B cell (primary cell): ENCODE measurements at regions not wholly inside any gene's neighbourhood (a gene's known extent, or its start where the extent isn't known, plus 50 kb on each side); places are given as distances from the start of the nearest gene placed in this dataset.
"Not testable (repeated sequence)": the region's sequence is repeated elsewhere in the genome, so short reads cannot be mapped to it uniquely, and the experiment has no call there.

Source experiments
- ATAC-seq: fragments of 200-7000 bp; cut with Tn5 transposase; one replicate; pipeline ENCODE4 v1.10.0; 2021; ENCODE audit warnings: low read depth, mild to moderate bottlenecking, moderate number of reproducible peaks, moderate library complexity
- CTCF ChIA-PET: fragments of 350-600 bp; sonication (Branson Sonifier 250); formaldehyde crosslinking; loops from one replicate; lab custom pipeline; 2021; ENCODE audit warnings: antibody characterized with exemption, inconsistent platforms; lab: Charles Lee
- POLR2A ChIA-PET: fragments of 350-600 bp; sonication (Branson Sonifier 250); formaldehyde crosslinking; loops from one replicate; lab custom pipeline; 2021; ENCODE audit warnings: antibody characterized with exemption; lab: Charles Lee
- DNase-seq: peaks from one replicate; pipeline ENCODE4 v3.0.0; 2013
- H2AFZ ChIP-seq: 2 replicates; pipeline ENCODE4 v1.6.1; 2012; ENCODE audit warnings: mild to moderate bottlenecking, low read depth, low read length; ENCODE audit not compliant: insufficient read depth, poor library complexity, severe bottlenecking
- H3K27ac ChIP-seq, 2 donors: 1 replicate in 1 of 2; 2 replicates in 1 of 2; pipeline ENCODE4 v1.5.1; 2012 to 2013; ENCODE audit warnings: low read length in 2 of 2, mild to moderate bottlenecking in 2 of 2, moderate library complexity in 1 of 2
- H3K27me3 ChIP-seq, 4 experiments: fragments of 200-600 bp in 1 of 4; sonication (generic) in 1 of 4; replicated peaks in 1 of 4; 1 replicate in 2 of 4; 2 replicates in 2 of 4; pipeline versions ENCODE4 v1.6.1 to v1.7.0; 2013 to 2016; ENCODE audit warnings: low read length in 3 of 4, mild to moderate bottlenecking in 2 of 4, mixed read lengths in 1 of 4, moderate library complexity in 1 of 4; ENCODE audit not compliant: insufficient read depth in 4 of 4, control insufficient read depth in 3 of 4; ENCODE audit errors: control extremely low read depth in 1 of 4
- H3K36me3 ChIP-seq, 2 experiments: replicated peaks in 1 of 2; 1 replicate in 1 of 2; 2 replicates in 1 of 2; pipeline versions ENCODE4 v1.6.1 to v1.7.1; 2013; ENCODE audit warnings: low read length in 1 of 2; ENCODE audit not compliant: insufficient read depth in 2 of 2, control insufficient read depth in 1 of 2; ENCODE audit errors: control extremely low read depth in 1 of 2, extremely low read depth in 1 of 2
- H3K4me1 ChIP-seq, 2 donors: fragments of 200-600 bp in 1 of 2; sonication (generic) in 1 of 2; 1 replicate in 1 of 2; 2 replicates in 1 of 2; pipeline versions ENCODE4 v1.5.1 to v1.6.1; 2013 to 2017; ENCODE audit warnings: low read length in 2 of 2; ENCODE audit not compliant: control insufficient read depth in 2 of 2, insufficient read depth in 2 of 2
- H3K4me2 ChIP-seq: replicated peaks from 2 replicates; pipeline ENCODE3; 2012; ENCODE audit warnings: mild to moderate bottlenecking, low read depth, low read length; ENCODE audit not compliant: poor library complexity, severe bottlenecking
- H3K4me3 ChIP-seq, 5 experiments: fragments of 200-600 bp in 1 of 5; sonication (generic) in 1 of 5; 1 replicate in 3 of 5; 2 replicates in 2 of 5; pipeline versions ENCODE4 v1.5.1 to v1.7.0; 2011 to 2016; ENCODE audit warnings: low read length in 4 of 5, mild to moderate bottlenecking in 4 of 5, low read depth in 2 of 5, control low read depth in 1 of 5, moderate library complexity in 1 of 5; ENCODE audit not compliant: insufficient read depth in 1 of 5; ENCODE audit errors: control extremely low read depth in 1 of 5, extremely low read depth in 1 of 5
- H3K79me2 ChIP-seq: fragments of 200-600 bp; sonication (generic); one replicate; pipeline ENCODE4 v1.6.0; 2016; ENCODE audit warnings: low read length; ENCODE audit not compliant: control insufficient read depth, insufficient read depth
- H3K9ac ChIP-seq: fragments of 200-600 bp; sonication (generic); 2 replicates; pipeline ENCODE4 v1.6.1; 2017; ENCODE audit warnings: mild to moderate bottlenecking, low read length, moderate library complexity
- H3K9me3 ChIP-seq, 3 donors: one replicate each; pipeline versions ENCODE4 v1.6.1 to v1.7.1; 2013; ENCODE audit warnings: low read length in 2 of 3; ENCODE audit not compliant: control insufficient read depth in 2 of 3, insufficient read depth in 1 of 3; ENCODE audit errors: control extremely low read depth in 1 of 3
- H4K20me1 ChIP-seq: 2 replicates; pipeline ENCODE4 v1.6.0; 2012; ENCODE audit warnings: mild to moderate bottlenecking, low read length; ENCODE audit not compliant: insufficient read depth, control insufficient read depth, poor library complexity, severe bottlenecking
- H3K27ac Mint-ChIP-seq: one replicate; pipeline ENCODE4 v1.8.0; 2021; ENCODE audit warnings: mixed read lengths
- H3K27me3 Mint-ChIP-seq: one replicate; pipeline ENCODE4 v1.8.0; 2021; ENCODE audit warnings: mixed read lengths
- H3K4me1 Mint-ChIP-seq: one replicate; pipeline ENCODE4 v1.8.0; 2021; ENCODE audit warnings: mixed read lengths
- H3K4me3 Mint-ChIP-seq: one replicate; pipeline ENCODE4 v1.8.0; 2021; ENCODE audit warnings: mixed read lengths
- H3K9me3 Mint-ChIP-seq: one replicate; pipeline ENCODE4 v1.8.0; 2022; ENCODE audit warnings: mixed read lengths; ENCODE audit not compliant: insufficient read depth
- EZH2 ChIP-seq: IDR thresholded peaks from 2 replicates; pipeline ENCODE4 v1.6.1; 2012; ENCODE audit warnings: borderline replicate concordance, low read depth, mild to moderate bottlenecking, moderate library complexity, low read length; ENCODE audit not compliant: insufficient read depth, poor library complexity, severe bottlenecking
- WGBS: methylation state at CpG from one replicate; pipeline ENCODE4 v1.1.5; 2013; ENCODE audit warnings: missing lambda C conversion rate; ENCODE audit not compliant: insufficient coverage; 5-methylcytosine and 5-hydroxymethylcytosine counted together
- intact Hi-C: fragments of 100-400 bp; cut with micrococcal nuclease; formaldehyde crosslinking; loops from one replicate; pipeline ENCODE4 v1.10.0; 2022
- TF ChIP-seq, protein P1 (sequence below): fragments of 200-600 bp; IDR thresholded peaks from one replicate; pipeline ENCODE4 v1.8.0; 2022; ENCODE audit warnings: antibody characterized with exemption, mild to moderate bottlenecking

DNA sequence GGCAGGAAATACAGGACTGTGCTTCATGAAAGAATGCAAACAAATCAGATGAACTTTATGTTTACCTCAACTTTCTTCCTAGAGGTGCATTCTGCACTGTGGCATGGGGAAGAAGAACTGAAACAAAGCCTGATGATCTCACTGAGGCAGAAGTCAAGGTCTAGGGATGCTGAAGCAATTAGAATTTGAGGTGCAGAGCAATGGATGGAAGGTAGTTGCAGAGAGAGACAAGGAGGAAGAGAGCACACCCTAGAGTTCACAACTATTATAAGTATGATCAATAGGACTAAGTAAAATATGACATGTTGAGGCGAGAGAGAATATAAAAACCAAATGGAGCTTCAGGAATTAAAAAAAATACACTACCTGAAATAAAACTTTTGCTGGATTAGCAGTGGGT lies 420.1 kb downstream of the EDEM1 start:
- no peak overlapping the region for H3K27ac Mint-ChIP-seq
- no peaks in the 10 kb centered on the region for H3K4me1 ChIP-seq
- no peaks in the 10 kb centered on the region for H3K79me2 ChIP-seq
- H3K9me3 Mint-ChIP-seq = no peaks in the 10 kb centered on the region
- TF ChIP-seq, protein P1, sequence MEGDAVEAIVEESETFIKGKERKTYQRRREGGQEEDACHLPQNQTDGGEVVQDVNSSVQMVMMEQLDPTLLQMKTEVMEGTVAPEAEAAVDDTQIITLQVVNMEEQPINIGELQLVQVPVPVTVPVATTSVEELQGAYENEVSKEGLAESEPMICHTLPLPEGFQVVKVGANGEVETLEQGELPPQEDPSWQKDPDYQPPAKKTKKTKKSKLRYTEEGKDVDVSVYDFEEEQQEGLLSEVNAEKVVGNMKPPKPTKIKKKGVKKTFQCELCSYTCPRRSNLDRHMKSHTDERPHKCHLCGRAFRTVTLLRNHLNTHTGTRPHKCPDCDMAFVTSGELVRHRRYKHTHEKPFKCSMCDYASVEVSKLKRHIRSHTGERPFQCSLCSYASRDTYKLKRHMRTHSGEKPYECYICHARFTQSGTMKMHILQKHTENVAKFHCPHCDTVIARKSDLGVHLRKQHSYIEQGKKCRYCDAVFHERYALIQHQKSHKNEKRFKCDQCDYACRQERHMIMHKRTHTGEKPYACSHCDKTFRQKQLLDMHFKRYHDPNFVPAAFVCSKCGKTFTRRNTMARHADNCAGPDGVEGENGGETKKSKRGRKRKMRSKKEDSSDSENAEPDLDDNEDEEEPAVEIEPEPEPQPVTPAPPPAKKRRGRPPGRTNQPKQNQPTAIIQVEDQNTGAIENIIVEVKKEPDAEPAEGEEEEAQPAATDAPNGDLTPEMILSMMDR = no peak
- no peak for TF ChIP-seq EZH2
- no peak overlapping the region for H3K4me2 ChIP-seq
- H3K4me3 Mint-ChIP-seq = no peak overlapping the region
- WGBS = no CpG with 5 or more reads among the region's 1 CpG
- ChIA-PET CTCF (interaction anchor here (1.2 kb wide), 1 partner anchor 9 kb away, joined by 4 read pairs; no protein-coding TSS in a partner anchor), POLR2A (no interaction called here)
- H4K20me1 ChIP-seq = no peaks in the 10 kb centered on the region
- H3K4me3 ChIP-seq = no peak overlapping the region
- H3K9me3 ChIP-seq = peaks cover 0 to under 1% (median 0%) of the 10 kb centered on the region in 3 donors
- H3K27ac ChIP-seq = no peak overlapping the region
- H2AFZ ChIP-seq = no peak overlapping the region
- no peaks in the 10 kb centered on the region for H3K27me3 ChIP-seq
- H3K27me3 Mint-ChIP-seq = no peaks in the 10 kb centered on the region
- intact Hi-C loops = no loop called here
- no peaks in the 10 kb centered on the region for H3K36me3 ChIP-seq
- no peaks in the 10 kb centered on the region for H3K4me1 Mint-ChIP-seq
- DNase-seq = no peak
- H3K9ac ChIP-seq = no peak overlapping the region
- no peak for ATAC-seq

DNA sequence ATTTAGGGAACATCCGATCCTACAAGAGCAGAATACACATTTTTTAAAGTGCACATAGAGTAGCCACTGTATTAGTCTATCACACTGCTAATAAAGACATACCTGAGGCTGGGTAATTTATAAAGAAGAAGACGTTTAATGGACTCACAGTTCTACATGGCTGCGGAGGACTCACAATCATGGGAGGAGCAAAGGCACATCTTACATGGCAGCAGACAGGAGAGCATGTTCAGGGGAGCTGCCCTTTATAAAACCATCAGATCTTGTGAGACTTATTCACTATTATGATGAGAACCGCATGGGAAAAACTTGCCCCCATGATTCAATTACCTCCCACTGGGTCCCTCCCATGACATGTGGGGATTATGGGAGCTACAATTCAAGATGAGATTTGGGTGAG lies 421.5 kb downstream of the EDEM1 start:
- not testable (repeated sequence) for H3K9me3 Mint-ChIP-seq, H3K9me3 ChIP-seq, H3K79me2 ChIP-seq

More for the DNA sequence above, 421.5 kb downstream of the EDEM1 start:
- H3K9ac ChIP-seq, H3K27ac Mint-ChIP-seq, ATAC-seq, intact Hi-C loops, H4K20me1 ChIP-seq, H3K27me3 ChIP-seq, H3K27ac ChIP-seq, H3K4me3 Mint-ChIP-seq, DNase-seq, H2AFZ ChIP-seq, H3K4me3 ChIP-seq, H3K36me3 ChIP-seq, H3K4me1 Mint-ChIP-seq, H3K27me3 Mint-ChIP-seq, H3K4me2 ChIP-seq, H3K4me1 ChIP-seq, POLR2A ChIA-PET: not testable (repeated sequence)
- WGBS = no CpG with 5 or more reads among the region's 4 CpGs
- CTCF ChIA-PET = interaction anchor here (1.2 kb wide), 1 partner anchor 10 kb away, joined by 4 read pairs; no protein-coding TSS in a partner anchor
